GM18499 (cell line): ENCODE measurements at regions not wholly inside any gene's neighbourhood (a gene's known extent, or its start where the extent isn't known, plus 50 kb on each side); places are given as distances from the start of the nearest gene placed in this dataset.

Experiments
- ATAC-seq: cut with Tn5 transposase; IDR thresholded peaks from one replicate; pipeline ENCODE4 v1.9.1; 2021; ENCODE audit warnings: moderate number of reproducible peaks; ENCODE audit not compliant: insufficient read depth, unreplicated experiment

GRCh38 chr5:174159327-174160114 lies 114.0 kb downstream of the NSG2 start:
- ATAC-seq: no peak

- no peak for ATAC-seq
These were observed 119.9 kb downstream of the NSG2 start for GRCh38 chr5:174165406-174165805.

GRCh38 chr5:174166231-174167079 lies 120.9 kb downstream of the NSG2 start:
- no peak for ATAC-seq

GRCh38 chr5:174167080-174167910 lies 121.8 kb downstream of the NSG2 start:
- ATAC-seq: no peak

- no peak for ATAC-seq
These were observed 126.6 kb downstream of the NSG2 start for GRCh38 chr5:174172152-174172551.

- ATAC-seq: no peak
These were observed 127.1 kb downstream of the NSG2 start for GRCh38 chr5:174172566-174172965.

- ATAC-seq: no peak
These were observed 128.3 kb downstream of the NSG2 start for GRCh38 chr5:174173766-174174165.

GRCh38 chr5:174175716-174176268 lies 130.3 kb downstream of the NSG2 start:
- no peak for ATAC-seq

GRCh38 chr5:174176511-174176910 lies 131.0 kb downstream of the NSG2 start:
- no peak for ATAC-seq

GRCh38 chr5:174177531-174177930 lies 132.0 kb downstream of the NSG2 start:
- ATAC-seq: no peak

GRCh38 chr5:174177976-174178605 lies 132.6 kb downstream of the NSG2 start:
- ATAC-seq: no peak

GRCh38 chr5:174180639-174181038 lies 135.1 kb downstream of the NSG2 start:
- ATAC-seq: no peak

- ATAC-seq: no peak
These were observed 136.6 kb downstream of the NSG2 start for GRCh38 chr5:174182111-174182510.

GRCh38 chr5:174183701-174184100 lies 138.2 kb downstream of the NSG2 start:
- no peak for ATAC-seq

GRCh38 chr5:174185506-174185905 lies 140.0 kb downstream of the NSG2 start:
- ATAC-seq: no peak

- no peak for ATAC-seq
These were observed 140.7 kb downstream of the NSG2 start for GRCh38 chr5:174186096-174186695.

- no peak for ATAC-seq
These were observed 141.5 kb downstream of the NSG2 start for GRCh38 chr5:174187001-174187400.

- ATAC-seq: no peak
These were observed 142.0 kb downstream of the NSG2 start for GRCh38 chr5:174187481-174187880.

- ATAC-seq: no peak
These were observed 142.8 kb downstream of the NSG2 start for GRCh38 chr5:174188295-174188694.
